Erythroblast (primary cell): ENCODE measurements at regions not wholly inside any gene's neighbourhood (a gene's known extent, or its start where the extent isn't known, plus 50 kb on each side); places are given as distances from the start of the nearest gene placed in this dataset.
"Not testable (repeated sequence)": the region's sequence is repeated elsewhere in the genome, so short reads cannot be mapped to it uniquely, and the experiment has no call there.

Experiments used
- DNase-seq, 2 experiments: peaks; one replicate each; lab custom pipeline; 2025; lab: John Stamatoyannopoulos, UW
- GATA1 ChIP-seq: IDR thresholded peaks from 2 replicates; pipeline ENCODE4 v1.6.1; 2011; ENCODE audit warnings: low read depth, mild to moderate bottlenecking, control low read depth, low read length, moderate library complexity
- POLR2A ChIP-seq: IDR thresholded peaks from 2 replicates; pipeline ENCODE4 v1.6.1; 2011; ENCODE audit warnings: mild to moderate bottlenecking, low read length

GRCh38 chr9:102514541-102514940, 480.6 kb upstream of the CYLC2 start:
- TF ChIP-seq POLR2A (no peak), GATA1 (no peak)
- no peak for DNase-seq

- DNase-seq = no peak
- TF ChIP-seq GATA1 = no peak
These were observed 488.0 kb upstream of the CYLC2 start for GRCh38 chr9:102507044-102507687.

GRCh38 chr9:102506406-102506805, 488.7 kb upstream of the CYLC2 start:
- TF ChIP-seq GATA1 (no peak), POLR2A (no peak)
- no peak for DNase-seq

- TF ChIP-seq GATA1 = no peak
- no peak for TF ChIP-seq POLR2A
- DNase-seq = no peak
These were observed 495.7 kb upstream of the CYLC2 start for GRCh38 chr9:102499468-102499867.

GRCh38 chr9:102497709-102498108, 497.4 kb upstream of the CYLC2 start:
- no peak for TF ChIP-seq GATA1
- TF ChIP-seq POLR2A = no peak
- DNase-seq = no peak

GRCh38 chr9:102486976-102487375, 508.2 kb upstream of the CYLC2 start:
- not testable (repeated sequence) for DNase-seq

GRCh38 chr9:102483651-102484050, 511.5 kb upstream of the CYLC2 start:
- TF ChIP-seq POLR2A = no peak
- no peak for DNase-seq

- no peak for DNase-seq
- TF ChIP-seq POLR2A (no peak), GATA1 (no peak)
These were observed 512.4 kb upstream of the CYLC2 start for GRCh38 chr9:102482776-102483175.

GRCh38 chr9:102479191-102479590, 515.9 kb upstream of the CYLC2 start:
- no peak for TF ChIP-seq POLR2A
- no peak for TF ChIP-seq GATA1
- DNase-seq = no peak

GRCh38 chr9:102474357-102474756, 520.8 kb upstream of the CYLC2 start:
- TF ChIP-seq GATA1 = no peak
- TF ChIP-seq POLR2A = no peak
- DNase-seq = no peak

GRCh38 chr9:102469430-102469829, 525.7 kb upstream of the CYLC2 start:
- DNase-seq = not testable (repeated sequence)

GRCh38 chr9:102461156-102461819, 533.8 kb upstream of the CYLC2 start:
- no peak for TF ChIP-seq POLR2A
- no peak for TF ChIP-seq GATA1
- no peak for DNase-seq

- DNase-seq = no peak
- TF ChIP-seq POLR2A (no peak), GATA1 (no peak)
These were observed 535.3 kb upstream of the CYLC2 start for GRCh38 chr9:102459828-102460227.

GRCh38 chr9:102456562-102456961, 538.6 kb upstream of the CYLC2 start:
- no peak for TF ChIP-seq POLR2A
- no peak for TF ChIP-seq GATA1
- no peak for DNase-seq

GRCh38 chr9:102445906-102446305, 549.2 kb upstream of the CYLC2 start:
- TF ChIP-seq POLR2A (no peak), GATA1 (no peak)
- DNase-seq = no peak
